Activated naive CD4-positive, alpha-beta T cell treated with anti-CD3 and anti-CD28 coated beads for 36 hours (primary cell): ENCODE measurements at regions not wholly inside any gene's neighbourhood (a gene's known extent, or its start where the extent isn't known, plus 50 kb on each side); places are given as distances from the start of the nearest gene placed in this dataset.
A peak's percentile ranks its signal among the peaks of the same experiment; 100 is the strongest.

Source experiments
- CTCF ChIA-PET: fragments of 350-600 bp; sonication (Branson Sonifier 250); formaldehyde crosslinking; loops from one replicate; lab custom pipeline; 2021; ENCODE audit warnings: antibody characterized with exemption; lab: Charles Lee
- DNase-seq: peaks from one replicate; pipeline ENCODE4 v3.0.0-alpha.2; 2020
- H3K27ac Mint-ChIP-seq: one replicate; pipeline ENCODE4 v1.8.0; 2021; ENCODE audit warnings: mild to moderate bottlenecking, mixed read lengths
- H3K27me3 Mint-ChIP-seq: one replicate; pipeline ENCODE4 v1.8.0; 2021; ENCODE audit warnings: low read depth, mixed read lengths
- H3K36me3 Mint-ChIP-seq: one replicate; pipeline ENCODE4 v1.8.0; 2021; ENCODE audit warnings: low read depth, mixed read lengths
- H3K4me1 Mint-ChIP-seq: one replicate; pipeline ENCODE4 v1.8.0; 2021; ENCODE audit warnings: low read depth, mixed read lengths
- H3K4me3 Mint-ChIP-seq: one replicate; pipeline ENCODE4 v1.8.0; 2021; ENCODE audit warnings: mild to moderate bottlenecking, moderate library complexity, mixed read lengths
- H3K9me3 Mint-ChIP-seq: one replicate; pipeline ENCODE4 v1.8.0; 2021; ENCODE audit warnings: mixed read lengths
- intact Hi-C: fragments of 100-400 bp; cut with micrococcal nuclease; formaldehyde crosslinking; loops from one replicate; pipeline ENCODE4 v1.15.1; 2023

GRCh38 chr5:81895307-81895706 is 76.5 kb upstream of the ATG10 start:
- CTCF ChIA-PET = no interaction called here
- Mint-ChIP-seq H3K27ac (no peak overlapping the region), H3K36me3 (peaks cover 1% of the 10 kb centered on the region), H3K4me3 (no peak overlapping the region), H3K4me1 (no peaks in the 10 kb centered on the region), H3K27me3 (no peaks in the 10 kb centered on the region), H3K9me3 (peaks cover 12% of the 10 kb centered on the region)
- no peak for DNase-seq
- intact Hi-C loops = no loop called here

- CTCF ChIA-PET = no interaction called here
- Mint-ChIP-seq H3K4me3 (no peak overlapping the region), H3K36me3 (peaks cover 5% of the 10 kb centered on the region)
These were observed 77.9 kb upstream of the ATG10 start for GRCh38 chr5:81893961-81894360.

GRCh38 chr5:81884871-81885270 is 87.0 kb upstream of the ATG10 start:
- Mint-ChIP-seq H3K27me3 (no peaks in the 10 kb centered on the region), H3K4me1 (no peaks in the 10 kb centered on the region), H3K9me3 (peaks cover 2% of the 10 kb centered on the region)

More at GRCh38 chr5:81893961-81894360, 77.9 kb upstream of the ATG10 start:
- no peaks in the 10 kb centered on the region for H3K27me3 Mint-ChIP-seq
- H3K9me3 Mint-ChIP-seq = peaks cover 15% of the 10 kb centered on the region
- intact Hi-C loops = no loop called here
- no peak overlapping the region for H3K27ac Mint-ChIP-seq
- no peak for DNase-seq
- H3K4me1 Mint-ChIP-seq = no peaks in the 10 kb centered on the region

GRCh38 chr5:81883371-81883770 is 88.5 kb upstream of the ATG10 start:
- H3K36me3 Mint-ChIP-seq = no peaks in the 10 kb centered on the region
- CTCF ChIA-PET = no interaction called here
- no peak overlapping the region for H3K4me3 Mint-ChIP-seq
- no peak for DNase-seq
- H3K27ac Mint-ChIP-seq = no peak overlapping the region
- intact Hi-C loops = no loop called here
- no peaks in the 10 kb centered on the region for H3K27me3 Mint-ChIP-seq
- no peaks in the 10 kb centered on the region for H3K9me3 Mint-ChIP-seq
- H3K4me1 Mint-ChIP-seq = no peaks in the 10 kb centered on the region

More at GRCh38 chr5:81884871-81885270, 87.0 kb upstream of the ATG10 start:
- Mint-ChIP-seq H3K4me3 (no peak overlapping the region), H3K36me3 (no peaks in the 10 kb centered on the region), H3K27ac (no peak overlapping the region)
- CTCF ChIA-PET = no interaction called here
- no peak for DNase-seq
- intact Hi-C loops = no loop called here

DNA sequence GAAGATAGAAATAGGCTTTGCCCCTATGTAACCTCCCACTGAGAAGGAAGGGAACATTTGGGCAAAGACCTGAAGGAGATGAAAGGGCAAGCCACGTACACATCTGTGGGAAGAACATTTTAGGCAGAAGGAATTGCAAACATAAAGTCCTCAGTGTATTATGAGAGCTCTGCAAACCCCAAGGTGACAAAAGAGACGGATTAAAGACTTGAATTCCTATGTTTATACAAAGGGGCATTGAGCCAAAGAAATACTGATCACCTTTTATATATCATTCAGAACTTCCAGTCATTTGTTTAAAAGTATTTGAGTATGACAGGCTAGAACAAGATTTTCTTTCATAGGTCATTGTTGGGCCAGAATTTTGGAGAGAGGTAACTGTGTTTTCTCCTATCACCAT is 90.2 kb upstream of the ATG10 start:
- no peaks in the 10 kb centered on the region for H3K9me3 Mint-ChIP-seq
- H3K4me3 Mint-ChIP-seq = no peak overlapping the region
- no peak overlapping the region for H3K27ac Mint-ChIP-seq
- CTCF ChIA-PET = interaction anchor here (1.5 kb wide), 1 partner anchor 21 kb away, joined by 3 read pairs; no protein-coding TSS in a partner anchor
- no peaks in the 10 kb centered on the region for H3K36me3 Mint-ChIP-seq
- intact Hi-C loops = no loop called here
- no peaks in the 10 kb centered on the region for H3K27me3 Mint-ChIP-seq
- H3K4me1 Mint-ChIP-seq = no peaks in the 10 kb centered on the region
- no peak for DNase-seq

DNA sequence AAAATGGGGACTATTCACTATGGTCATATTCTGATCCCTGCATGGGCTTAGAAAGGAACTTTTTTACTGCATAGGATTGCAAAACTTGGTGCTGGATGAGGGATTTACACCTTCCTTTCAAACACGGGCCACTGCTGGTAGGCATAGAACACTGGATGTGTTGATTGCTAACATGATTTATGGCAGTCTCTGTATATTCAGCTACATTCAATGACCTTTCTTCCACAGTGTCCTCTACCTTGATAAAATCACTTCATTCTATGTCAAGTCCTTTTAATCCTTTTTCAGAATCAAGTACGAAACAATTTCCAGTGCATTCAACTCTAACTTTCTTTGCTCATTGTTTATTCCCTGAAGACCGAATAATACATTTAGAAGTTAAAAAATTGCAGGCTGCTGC is 91.9 kb upstream of the ATG10 start:
- H3K27ac Mint-ChIP-seq = no peak overlapping the region
- DNase-seq = no peak
- CTCF ChIA-PET = no interaction called here
- no peak overlapping the region for H3K4me3 Mint-ChIP-seq
- H3K27me3 Mint-ChIP-seq = no peaks in the 10 kb centered on the region
- H3K36me3 Mint-ChIP-seq = no peaks in the 10 kb centered on the region
- H3K9me3 Mint-ChIP-seq = no peaks in the 10 kb centered on the region
- intact Hi-C loops = no loop called here
- no peaks in the 10 kb centered on the region for H3K4me1 Mint-ChIP-seq

- intact Hi-C loops = no loop called here
- H3K4me1 Mint-ChIP-seq = no peaks in the 10 kb centered on the region
- H3K27ac Mint-ChIP-seq = no peak overlapping the region
- no peaks in the 10 kb centered on the region for H3K36me3 Mint-ChIP-seq
- CTCF ChIA-PET = no interaction called here
- H3K9me3 Mint-ChIP-seq = no peaks in the 10 kb centered on the region
- H3K4me3 Mint-ChIP-seq = no peak overlapping the region
- no peak for DNase-seq
- H3K27me3 Mint-ChIP-seq = no peaks in the 10 kb centered on the region
These were observed 93.5 kb upstream of the ATG10 start for GRCh38 chr5:81878333-81878732.

DNA sequence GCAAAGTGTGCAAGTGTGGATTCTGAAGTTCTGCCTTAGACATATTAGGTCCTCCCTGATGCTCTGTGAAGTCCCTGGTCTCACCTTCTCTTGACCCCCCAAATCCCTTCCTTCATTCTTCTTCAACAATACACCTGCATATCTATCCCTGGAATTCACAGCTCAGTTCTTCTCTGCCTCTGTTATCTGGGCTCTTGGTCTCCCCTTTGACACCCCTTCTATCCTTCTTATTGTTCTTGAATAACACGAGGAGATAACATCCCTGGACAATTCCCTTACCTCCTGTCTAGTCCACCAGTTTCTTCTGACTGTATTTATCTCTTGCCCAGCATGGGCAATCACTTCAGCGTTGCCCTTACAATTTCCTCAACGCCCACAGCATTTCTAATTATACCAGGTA is 104.8 kb upstream of the ATG10 start:
- CTCF ChIA-PET = no interaction called here
- intact Hi-C loops = no loop called here
- H3K4me1 Mint-ChIP-seq = no peaks in the 10 kb centered on the region

GRCh38 chr5:81860778-81861177 is 109.9 kb upstream of the SSBP2 start:
- intact Hi-C loops = no loop called here
- peaks cover 3% of the 10 kb centered on the region for H3K4me1 Mint-ChIP-seq
- no peak overlapping the region for H3K27ac Mint-ChIP-seq
- DNase-seq = no peak
- H3K27me3 Mint-ChIP-seq = no peaks in the 10 kb centered on the region
- no peak overlapping the region for H3K4me3 Mint-ChIP-seq
- H3K36me3 Mint-ChIP-seq = no peaks in the 10 kb centered on the region
- CTCF ChIA-PET = interaction anchor here (1.0 kb wide), 1 partner anchor 10 kb away, joined by 3 read pairs; no protein-coding TSS in a partner anchor
- H3K9me3 Mint-ChIP-seq = no peaks in the 10 kb centered on the region

More for the DNA sequence above, 104.8 kb upstream of the ATG10 start:
- H3K4me3 Mint-ChIP-seq = no peak overlapping the region
- DNase-seq = no peak
- no peaks in the 10 kb centered on the region for H3K27me3 Mint-ChIP-seq
- no peaks in the 10 kb centered on the region for H3K36me3 Mint-ChIP-seq
- H3K27ac Mint-ChIP-seq = no peak overlapping the region
- H3K9me3 Mint-ChIP-seq = no peaks in the 10 kb centered on the region

- Mint-ChIP-seq H3K4me1 (peaks cover 7% of the 10 kb centered on the region), H3K4me3 (no peak overlapping the region), H3K27ac (no peak overlapping the region), H3K27me3 (no peaks in the 10 kb centered on the region), H3K9me3 (no peaks in the 10 kb centered on the region), H3K36me3 (no peaks in the 10 kb centered on the region)
- CTCF ChIA-PET = no interaction called here
- intact Hi-C loops = no loop called here
- DNase-seq = no peak
These were observed 108.7 kb upstream of the SSBP2 start for GRCh38 chr5:81859624-81860023.

- H3K27ac Mint-ChIP-seq = no peak overlapping the region
- intact Hi-C loops = no loop called here
- H3K9me3 Mint-ChIP-seq = no peaks in the 10 kb centered on the region
- peak; percentile 37 for DNase-seq
- no peaks in the 10 kb centered on the region for H3K36me3 Mint-ChIP-seq
- peaks cover 25% of the 10 kb centered on the region for H3K4me1 Mint-ChIP-seq
- H3K4me3 Mint-ChIP-seq = no peak overlapping the region
- CTCF ChIA-PET = interaction anchor here (0.6 to 2.7 kb wide), 4 partner anchors 15 to 351 kb away, joined by 3 to 10 read pairs (median 5); no protein-coding TSS in a partner anchor
- no peaks in the 10 kb centered on the region for H3K27me3 Mint-ChIP-seq
These were observed 106.3 kb upstream of the SSBP2 start for GRCh38 chr5:81856948-81857928.

GRCh38 chr5:81855591-81855990 is 104.7 kb upstream of the SSBP2 start:
- no peaks in the 10 kb centered on the region for H3K36me3 Mint-ChIP-seq
- H3K4me3 Mint-ChIP-seq = no peak overlapping the region
- intact Hi-C loops = loop anchor here (2.0 kb wide), 1 partner anchor 311 kb away; no protein-coding TSS in a partner anchor
- H3K4me1 Mint-ChIP-seq = peaks cover 37% of the 10 kb centered on the region
- H3K9me3 Mint-ChIP-seq = no peaks in the 10 kb centered on the region
- DNase-seq = no peak
- no peaks in the 10 kb centered on the region for H3K27me3 Mint-ChIP-seq
- no peak overlapping the region for H3K27ac Mint-ChIP-seq
- CTCF ChIA-PET = interaction anchor here (0.7 to 2.2 kb wide), 2 partner anchors 17 to 362 kb away, joined by 3 to 10 read pairs; no protein-coding TSS in a partner anchor
